Neural progenitor cell (in vitro differentiated cells): ENCODE measurements at regions not wholly inside any gene's neighbourhood (a gene's known extent, or its start where the extent isn't known, plus 50 kb on each side); places are given as distances from the start of the nearest gene placed in this dataset.

Experiments used
- CTCF ChIP-seq: fragments of 200-600 bp; sonication (generic); IDR thresholded peaks from 2 replicates; pipeline ENCODE4 v1.5.1; 2017; ENCODE audit warnings: antibody characterized with exemption, mild to moderate bottlenecking
- EZH2 ChIP-seq: fragments of 200-600 bp; sonication (generic); IDR thresholded peaks from 2 replicates; pipeline ENCODE4 v1.6.1; 2017; ENCODE audit warnings: antibody characterized with exemption, mild to moderate bottlenecking, moderate library complexity
- EZH2phosphoT487 ChIP-seq: fragments of 200-600 bp; sonication (generic); IDR thresholded peaks from 2 replicates; pipeline ENCODE4 v1.6.1; 2017; ENCODE audit warnings: antibody characterized with exemption

- TF ChIP-seq CTCF (no peak), EZH2phosphoT487 (no peak), EZH2 (no peak)
Observed at GRCh38 chr6:26278536-26278935, 86.5 kb upstream of the BTN3A2 start.
